GM23338 (cell line): ENCODE measurements at regions not wholly inside any gene's neighbourhood (a gene's known extent, or its start where the extent isn't known, plus 50 kb on each side); places are given as distances from the start of the nearest gene placed in this dataset.

Experiments
- ATAC-seq: fragments of 200-7000 bp; cut with Tn5 transposase; 3 replicates; pipeline ENCODE4 v1.9.1; 2020
- DNase-seq: peaks from one replicate; pipeline ENCODE4 v3.0.0-alpha.2; 2015; ENCODE audit warnings: low spot score
- H2AFZ ChIP-seq: fragments of 200-600 bp; sonication (generic); 2 replicates; pipeline ENCODE4 v1.8.0; 2016; ENCODE audit warnings: antibody characterized with exemption, mild to moderate bottlenecking, moderate library complexity
- H3F3A ChIP-seq: fragments of 200-600 bp; sonication (generic); replicated peaks from 2 replicates; pipeline ENCODE4 v1.8.0; 2017; ENCODE audit warnings: antibody characterized with exemption, mixed run types, low read depth
- H3K27ac ChIP-seq: fragments of 200-600 bp; sonication (generic); 2 replicates; pipeline ENCODE4 v1.6.1; 2016; ENCODE audit warnings: low read depth
- H3K27me3 ChIP-seq: fragments of 200-600 bp; sonication (generic); 2 replicates; pipeline ENCODE4 v1.8.0; 2016; ENCODE audit warnings: mild to moderate bottlenecking, mixed run types, moderate library complexity; ENCODE audit not compliant: insufficient read depth
- H3K36me3 ChIP-seq: fragments of 200-600 bp; sonication (generic); 2 replicates; pipeline ENCODE4 v1.8.0; 2016; ENCODE audit warnings: mild to moderate bottlenecking; ENCODE audit not compliant: insufficient read depth
- H3K4me1 ChIP-seq: fragments of 200-600 bp; sonication (generic); 2 replicates; pipeline ENCODE4 v1.8.0; 2016; ENCODE audit warnings: mild to moderate bottlenecking, moderate library complexity; ENCODE audit not compliant: insufficient read depth
- H3K4me2 ChIP-seq: fragments of 200-600 bp; sonication (generic); 2 replicates; pipeline ENCODE4 v1.7.1; 2017; ENCODE audit warnings: mixed run types
- H3K4me3 ChIP-seq: fragments of 200-600 bp; sonication (generic); 2 replicates; pipeline ENCODE4 v1.6.1; 2016; ENCODE audit warnings: mixed run types
- H3K79me2 ChIP-seq: fragments of 200-600 bp; sonication (generic); replicated peaks from 2 replicates; pipeline ENCODE4 v1.8.0; 2017; ENCODE audit warnings: mild to moderate bottlenecking; ENCODE audit not compliant: insufficient read depth
- H3K9me2 ChIP-seq: fragments of 200-600 bp; sonication (generic); 2 replicates; pipeline ENCODE4 v1.8.0; 2017; ENCODE audit not compliant: insufficient read depth
- H4K20me1 ChIP-seq: fragments of 200-600 bp; sonication (generic); replicated peaks from 2 replicates; pipeline ENCODE4 v1.8.0; 2017; ENCODE audit warnings: mild to moderate bottlenecking; ENCODE audit not compliant: insufficient read depth
- H3K27ac Mint-ChIP-seq: 2 replicates; pipeline ENCODE4 v1.8.0; 2020; ENCODE audit warnings: inconsistent platforms, mild to moderate bottlenecking, moderate library complexity, mixed read lengths
- H3K27me3 Mint-ChIP-seq: 3 replicates; pipeline ENCODE4 v1.8.0; 2022; ENCODE audit warnings: low read depth, mild to moderate bottlenecking, moderate library complexity, mixed read lengths, inconsistent platforms; ENCODE audit not compliant: insufficient read depth, poor library complexity
- H3K36me3 Mint-ChIP-seq: 3 replicates; pipeline ENCODE4 v1.8.0; 2021; ENCODE audit warnings: low read depth, mild to moderate bottlenecking, inconsistent platforms, moderate library complexity, mixed read lengths
- H3K4me1 Mint-ChIP-seq: 3 replicates; pipeline ENCODE4 v1.8.0; 2020; ENCODE audit warnings: mild to moderate bottlenecking, inconsistent platforms, mixed read lengths
- H3K4me3 Mint-ChIP-seq: 3 replicates; pipeline ENCODE4 v1.8.0; 2021; ENCODE audit warnings: moderate library complexity, mild to moderate bottlenecking, inconsistent platforms, mixed read lengths
- H3K9me3 Mint-ChIP-seq: 3 replicates; pipeline ENCODE4 v1.8.0; 2020; ENCODE audit warnings: moderate library complexity, mild to moderate bottlenecking, inconsistent platforms, mixed read lengths
- CREB1 ChIP-seq: fragments of 250-450 bp; sonication (Bioruptor Pico); IDR thresholded peaks from 2 replicates; pipeline ENCODE4 v1.5.0; 2020; ENCODE audit warnings: low read depth, mild to moderate bottlenecking, moderate library complexity
- CTCF ChIP-seq, 2 experiments: fragments of 200-600 bp in 1 of 2; sonication (generic) in 1 of 2; conservative IDR thresholded peaks; 2 replicates each; pipeline versions ENCODE4 v1.5.1 to v1.6.1; 2016 to 2017; ENCODE audit warnings: antibody characterized with exemption in 2 of 2, low read depth in 2 of 2, mild to moderate bottlenecking in 2 of 2, moderate library complexity in 1 of 2
- EZH2 ChIP-seq: fragments of 200-600 bp; sonication (generic); IDR thresholded peaks from one replicate; pipeline ENCODE4 v1.8.0; 2017; ENCODE audit warnings: antibody characterized with exemption, mild to moderate bottlenecking, low read depth; ENCODE audit not compliant: unreplicated experiment
- EZH2phosphoT487 ChIP-seq: fragments of 200-600 bp; sonication (generic); IDR thresholded peaks from one replicate; pipeline ENCODE4 v1.8.1; 2018; ENCODE audit warnings: antibody characterized with exemption; ENCODE audit not compliant: unreplicated experiment
- JUNB ChIP-seq: IDR thresholded peaks from one replicate; pipeline ENCODE4 v1.6.1; 2016; ENCODE audit warnings: antibody characterized with exemption; ENCODE audit not compliant: unreplicated experiment
- NANOG ChIP-seq: IDR thresholded peaks from 2 replicates; pipeline ENCODE4 v1.6.1; 2016; ENCODE audit warnings: antibody characterized with exemption, borderline replicate concordance
- POLR2AphosphoS5 ChIP-seq: IDR thresholded peaks from 2 replicates; pipeline ENCODE4 v1.6.1; 2016; ENCODE audit warnings: antibody characterized with exemption, low read depth
- STAT1 ChIP-seq: IDR thresholded peaks from one replicate; pipeline ENCODE4 v1.6.1; 2016; ENCODE audit warnings: antibody characterized with exemption; ENCODE audit not compliant: unreplicated experiment
- ZNF114 ChIP-seq: fragments of 250-450 bp; sonication (Bioruptor Pico); IDR thresholded peaks from 2 replicates; pipeline ENCODE4 v1.5.0; 2020; ENCODE audit warnings: mild to moderate bottlenecking, moderate library complexity
- ZNF331 ChIP-seq: fragments of 250-450 bp; sonication (Bioruptor Pico); IDR thresholded peaks from 2 replicates; pipeline ENCODE4 v1.5.0; 2020; ENCODE audit warnings: low read depth, mild to moderate bottlenecking, moderate library complexity
- TF ChIP-seq, protein P1 (sequence below): IDR thresholded peaks from 2 replicates; pipeline ENCODE4 v1.6.1; 2016; ENCODE audit warnings: antibody characterized with exemption
- TF ChIP-seq, protein P2 (sequence below): fragments of 250-450 bp; sonication (Bioruptor Pico); IDR thresholded peaks from 2 replicates; pipeline ENCODE4 v1.5.0; 2020; ENCODE audit warnings: mild to moderate bottlenecking, moderate library complexity
- TF ChIP-seq, protein P3 (sequence below): IDR thresholded peaks from one replicate; pipeline ENCODE4 v1.6.1; 2018; ENCODE audit warnings: antibody characterized with exemption; ENCODE audit not compliant: unreplicated experiment

DNA sequence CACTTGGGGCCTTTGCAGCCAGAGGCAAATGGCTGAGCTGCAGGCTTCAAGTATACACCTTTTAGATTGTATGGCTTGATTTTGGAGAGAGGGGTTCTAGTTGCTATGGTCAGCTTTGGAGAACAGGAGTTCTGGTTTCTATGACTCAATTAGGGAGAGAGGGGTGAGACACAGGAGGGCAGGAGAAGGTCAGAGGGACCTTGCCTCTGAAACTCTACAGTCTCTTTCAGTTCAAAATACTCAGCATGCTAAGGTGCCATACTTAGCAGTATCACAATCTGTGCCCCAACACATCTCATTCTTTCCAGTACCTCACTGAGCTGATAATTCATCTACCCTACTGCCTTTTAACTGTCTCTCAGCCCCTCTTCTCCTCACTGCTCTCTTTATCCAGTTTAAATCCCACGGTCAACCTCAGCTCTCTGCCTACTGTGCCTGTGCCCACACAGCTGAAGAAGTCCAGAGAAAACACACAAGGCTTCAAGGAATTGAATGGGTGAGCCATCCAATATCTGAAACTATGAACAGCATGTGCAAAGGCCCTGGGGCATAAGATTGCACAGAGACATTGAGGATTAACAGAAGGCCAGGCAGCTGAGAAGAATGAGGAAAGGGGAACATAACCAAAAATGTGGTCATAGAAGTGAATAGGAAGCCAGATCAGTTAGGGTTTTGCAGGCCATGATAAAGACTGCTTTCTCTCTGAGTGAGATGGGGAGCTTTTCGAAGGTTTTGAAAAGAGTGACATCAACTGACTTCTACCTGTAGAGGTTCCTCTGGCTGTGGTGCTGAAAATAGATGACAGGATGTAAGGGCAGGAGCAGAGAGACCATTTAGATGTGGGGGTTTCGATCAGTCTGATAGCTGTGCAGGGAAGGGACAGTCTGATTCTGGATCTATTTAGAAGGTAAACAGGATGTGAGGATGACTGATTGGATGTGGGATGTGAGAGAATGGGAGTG lies 54.5 kb upstream of the C3orf80 start:
- Histone ChIP-seq H3K4me1 (no peaks in the 10 kb centered on the region; the same call in 1 of the 2 replicates), H4K20me1 (no peaks in the 10 kb centered on the region), H3K79me2 (no peaks in the 10 kb centered on the region), H2AFZ (no peak overlapping the region), H3K27me3 (no peaks in the 10 kb centered on the region), H3K9me2 (no peaks in the 10 kb centered on the region), H3K27ac (no peak overlapping the region), H3K4me2 (no peak overlapping the region), H3K36me3 (no peaks in the 10 kb centered on the region), H3K4me3 (no peak overlapping the region), H3F3A (no peaks in the 10 kb centered on the region)
- Mint-ChIP-seq H3K4me3 (no peak overlapping the region), H3K27me3 (peaks cover 2% of the 10 kb centered on the region), H3K27ac (no peak overlapping the region), H3K9me3 (no peaks in the 10 kb centered on the region), H3K36me3 (no peaks in the 10 kb centered on the region), H3K4me1 (peaks cover 7% of the 10 kb centered on the region)
- no peak for TF ChIP-seq ZNF114 (CRISPR knock-in tag)
- no peak for TF ChIP-seq POLR2AphosphoS5
- no peak for TF ChIP-seq EZH2phosphoT487
- TF ChIP-seq, protein P1, sequence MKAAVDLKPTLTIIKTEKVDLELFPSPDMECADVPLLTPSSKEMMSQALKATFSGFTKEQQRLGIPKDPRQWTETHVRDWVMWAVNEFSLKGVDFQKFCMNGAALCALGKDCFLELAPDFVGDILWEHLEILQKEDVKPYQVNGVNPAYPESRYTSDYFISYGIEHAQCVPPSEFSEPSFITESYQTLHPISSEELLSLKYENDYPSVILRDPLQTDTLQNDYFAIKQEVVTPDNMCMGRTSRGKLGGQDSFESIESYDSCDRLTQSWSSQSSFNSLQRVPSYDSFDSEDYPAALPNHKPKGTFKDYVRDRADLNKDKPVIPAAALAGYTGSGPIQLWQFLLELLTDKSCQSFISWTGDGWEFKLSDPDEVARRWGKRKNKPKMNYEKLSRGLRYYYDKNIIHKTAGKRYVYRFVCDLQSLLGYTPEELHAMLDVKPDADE = no peak
- TF ChIP-seq STAT1 = no peak
- no peak for TF ChIP-seq CTCF (conservative IDR thresholded peaks at IDR 0.05; ENCODE audit: low read depth in 2 of 2)
- no peak for TF ChIP-seq CREB1 (CRISPR knock-in tag)
- TF ChIP-seq NANOG = no peak
- TF ChIP-seq EZH2 = no peak
- TF ChIP-seq, protein P2, sequence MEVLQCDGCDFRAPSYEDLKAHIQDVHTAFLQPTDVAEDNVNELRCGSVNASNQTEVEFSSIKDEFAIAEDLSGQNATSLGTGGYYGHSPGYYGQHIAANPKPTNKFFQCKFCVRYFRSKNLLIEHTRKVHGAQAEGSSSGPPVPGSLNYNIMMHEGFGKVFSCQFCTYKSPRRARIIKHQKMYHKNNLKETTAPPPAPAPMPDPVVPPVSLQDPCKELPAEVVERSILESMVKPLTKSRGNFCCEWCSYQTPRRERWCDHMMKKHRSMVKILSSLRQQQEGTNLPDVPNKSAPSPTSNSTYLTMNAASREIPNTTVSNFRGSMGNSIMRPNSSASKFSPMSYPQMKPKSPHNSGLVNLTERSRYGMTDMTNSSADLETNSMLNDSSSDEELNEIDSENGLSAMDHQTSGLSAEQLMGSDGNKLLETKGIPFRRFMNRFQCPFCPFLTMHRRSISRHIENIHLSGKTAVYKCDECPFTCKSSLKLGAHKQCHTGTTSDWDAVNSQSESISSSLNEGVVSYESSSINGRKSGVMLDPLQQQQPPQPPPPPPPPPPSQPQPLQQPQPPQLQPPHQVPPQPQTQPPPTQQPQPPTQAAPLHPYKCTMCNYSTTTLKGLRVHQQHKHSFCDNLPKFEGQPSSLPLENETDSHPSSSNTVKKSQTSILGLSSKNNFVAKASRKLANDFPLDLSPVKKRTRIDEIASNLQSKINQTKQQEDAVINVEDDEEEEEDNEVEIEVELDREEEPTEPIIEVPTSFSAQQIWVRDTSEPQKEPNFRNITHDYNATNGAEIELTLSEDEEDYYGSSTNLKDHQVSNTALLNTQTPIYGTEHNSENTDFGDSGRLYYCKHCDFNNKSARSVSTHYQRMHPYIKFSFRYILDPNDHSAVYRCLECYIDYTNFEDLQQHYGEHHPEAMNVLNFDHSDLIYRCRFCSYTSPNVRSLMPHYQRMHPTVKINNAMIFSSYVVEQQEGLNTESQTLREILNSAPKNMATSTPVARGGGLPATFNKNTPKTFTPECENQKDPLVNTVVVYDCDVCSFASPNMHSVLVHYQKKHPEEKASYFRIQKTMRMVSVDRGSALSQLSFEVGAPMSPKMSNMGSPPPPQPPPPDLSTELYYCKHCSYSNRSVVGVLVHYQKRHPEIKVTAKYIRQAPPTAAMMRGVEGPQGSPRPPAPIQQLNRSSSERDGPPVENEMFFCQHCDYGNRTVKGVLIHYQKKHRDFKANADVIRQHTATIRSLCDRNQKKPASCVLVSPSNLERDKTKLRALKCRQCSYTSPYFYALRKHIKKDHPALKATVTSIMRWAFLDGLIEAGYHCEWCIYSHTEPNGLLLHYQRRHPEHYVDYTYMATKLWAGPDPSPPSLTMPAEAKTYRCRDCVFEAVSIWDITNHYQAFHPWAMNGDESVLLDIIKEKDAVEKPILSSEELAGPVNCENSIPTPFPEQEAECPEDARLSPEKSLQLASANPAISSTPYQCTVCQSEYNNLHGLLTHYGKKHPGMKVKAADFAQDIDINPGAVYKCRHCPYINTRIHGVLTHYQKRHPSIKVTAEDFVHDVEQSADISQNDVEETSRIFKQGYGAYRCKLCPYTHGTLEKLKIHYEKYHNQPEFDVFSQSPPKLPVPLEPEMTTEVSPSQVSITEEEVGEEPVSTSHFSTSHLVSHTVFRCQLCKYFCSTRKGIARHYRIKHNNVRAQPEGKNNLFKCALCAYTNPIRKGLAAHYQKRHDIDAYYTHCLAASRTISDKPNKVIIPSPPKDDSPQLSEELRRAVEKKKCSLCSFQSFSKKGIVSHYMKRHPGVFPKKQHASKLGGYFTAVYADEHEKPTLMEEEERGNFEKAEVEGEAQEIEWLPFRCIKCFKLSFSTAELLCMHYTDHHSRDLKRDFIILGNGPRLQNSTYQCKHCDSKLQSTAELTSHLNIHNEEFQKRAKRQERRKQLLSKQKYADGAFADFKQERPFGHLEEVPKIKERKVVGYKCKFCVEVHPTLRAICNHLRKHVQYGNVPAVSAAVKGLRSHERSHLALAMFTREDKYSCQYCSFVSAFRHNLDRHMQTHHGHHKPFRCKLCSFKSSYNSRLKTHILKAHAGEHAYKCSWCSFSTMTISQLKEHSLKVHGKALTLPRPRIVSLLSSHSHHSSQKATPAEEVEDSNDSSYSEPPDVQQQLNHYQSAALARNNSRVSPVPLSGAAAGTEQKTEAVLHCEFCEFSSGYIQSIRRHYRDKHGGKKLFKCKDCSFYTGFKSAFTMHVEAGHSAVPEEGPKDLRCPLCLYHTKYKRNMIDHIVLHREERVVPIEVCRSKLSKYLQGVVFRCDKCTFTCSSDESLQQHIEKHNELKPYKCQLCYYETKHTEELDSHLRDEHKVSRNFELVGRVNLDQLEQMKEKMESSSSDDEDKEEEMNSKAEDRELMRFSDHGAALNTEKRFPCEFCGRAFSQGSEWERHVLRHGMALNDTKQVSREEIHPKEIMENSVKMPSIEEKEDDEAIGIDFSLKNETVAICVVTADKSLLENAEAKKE = no peak
- TF ChIP-seq ZNF331 (CRISPR knock-in tag) = no peak
- TF ChIP-seq, protein P3, sequence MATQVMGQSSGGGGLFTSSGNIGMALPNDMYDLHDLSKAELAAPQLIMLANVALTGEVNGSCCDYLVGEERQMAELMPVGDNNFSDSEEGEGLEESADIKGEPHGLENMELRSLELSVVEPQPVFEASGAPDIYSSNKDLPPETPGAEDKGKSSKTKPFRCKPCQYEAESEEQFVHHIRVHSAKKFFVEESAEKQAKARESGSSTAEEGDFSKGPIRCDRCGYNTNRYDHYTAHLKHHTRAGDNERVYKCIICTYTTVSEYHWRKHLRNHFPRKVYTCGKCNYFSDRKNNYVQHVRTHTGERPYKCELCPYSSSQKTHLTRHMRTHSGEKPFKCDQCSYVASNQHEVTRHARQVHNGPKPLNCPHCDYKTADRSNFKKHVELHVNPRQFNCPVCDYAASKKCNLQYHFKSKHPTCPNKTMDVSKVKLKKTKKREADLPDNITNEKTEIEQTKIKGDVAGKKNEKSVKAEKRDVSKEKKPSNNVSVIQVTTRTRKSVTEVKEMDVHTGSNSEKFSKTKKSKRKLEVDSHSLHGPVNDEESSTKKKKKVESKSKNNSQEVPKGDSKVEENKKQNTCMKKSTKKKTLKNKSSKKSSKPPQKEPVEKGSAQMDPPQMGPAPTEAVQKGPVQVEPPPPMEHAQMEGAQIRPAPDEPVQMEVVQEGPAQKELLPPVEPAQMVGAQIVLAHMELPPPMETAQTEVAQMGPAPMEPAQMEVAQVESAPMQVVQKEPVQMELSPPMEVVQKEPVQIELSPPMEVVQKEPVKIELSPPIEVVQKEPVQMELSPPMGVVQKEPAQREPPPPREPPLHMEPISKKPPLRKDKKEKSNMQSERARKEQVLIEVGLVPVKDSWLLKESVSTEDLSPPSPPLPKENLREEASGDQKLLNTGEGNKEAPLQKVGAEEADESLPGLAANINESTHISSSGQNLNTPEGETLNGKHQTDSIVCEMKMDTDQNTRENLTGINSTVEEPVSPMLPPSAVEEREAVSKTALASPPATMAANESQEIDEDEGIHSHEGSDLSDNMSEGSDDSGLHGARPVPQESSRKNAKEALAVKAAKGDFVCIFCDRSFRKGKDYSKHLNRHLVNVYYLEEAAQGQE = no peak
- TF ChIP-seq JUNB = no peak
- DNase-seq = no peak
- no peak for ATAC-seq
